Activated CD8-positive, alpha-beta memory T cell treated with anti-CD3 and anti-CD28 coated beads, Interleukin-2, amount 10 ng/mL, durations not matched to agents 7 days and 5 days (primary cell): ENCODE measurements at regions not wholly inside any gene's neighbourhood (a gene's known extent, or its start where the extent isn't known, plus 50 kb on each side); places are given as distances from the start of the nearest gene placed in this dataset.
A peak's percentile ranks its signal among the peaks of the same experiment; 100 is the strongest.

Source experiments
- ATAC-seq: fragments of 150-1000 bp; cut with Tn5 transposase; one replicate; pipeline ENCODE4 v1.10.0; 2021; ENCODE audit warnings: moderate library complexity
- CTCF ChIA-PET: fragments of 350-600 bp; sonication (Branson Sonifier 250); formaldehyde crosslinking; loops from one replicate; lab custom pipeline; 2021; ENCODE audit warnings: antibody characterized with exemption; lab: Charles Lee
- DNase-seq: peaks from one replicate; pipeline ENCODE4 v3.0.0-alpha.2; 2020
- H3K27ac Mint-ChIP-seq: one replicate; pipeline ENCODE4 v1.8.0; 2021; ENCODE audit warnings: mild to moderate bottlenecking, mixed read lengths
- H3K27me3 Mint-ChIP-seq: one replicate; pipeline ENCODE4 v1.8.0; 2021; ENCODE audit warnings: mixed read lengths
- H3K36me3 Mint-ChIP-seq: one replicate; pipeline ENCODE4 v1.8.0; 2021; ENCODE audit warnings: mild to moderate bottlenecking, mixed read lengths
- H3K4me1 Mint-ChIP-seq: one replicate; pipeline ENCODE4 v1.8.0; 2021; ENCODE audit warnings: mixed read lengths
- H3K4me3 Mint-ChIP-seq: one replicate; pipeline ENCODE4 v1.8.0; 2021; ENCODE audit warnings: mild to moderate bottlenecking, moderate library complexity, mixed read lengths
- H3K9me3 Mint-ChIP-seq: one replicate; pipeline ENCODE4 v1.8.0; 2022; ENCODE audit warnings: low read depth, mixed read lengths

GRCh38 chrX:40209951-40210617 lies 112.3 kb upstream of the BCOR start:
- Mint-ChIP-seq H3K27me3 (no peaks in the 10 kb centered on the region), H3K36me3 (no peaks in the 10 kb centered on the region), H3K9me3 (no peaks in the 10 kb centered on the region), H3K4me1 (peaks cover 10% of the 10 kb centered on the region), H3K4me3 (no peak overlapping the region), H3K27ac (no peak overlapping the region)
- CTCF ChIA-PET, result no interaction called here
- DNase-seq, result no peak
- no peak for ATAC-seq

GRCh38 chrX:40207626-40208025 lies 109.9 kb upstream of the BCOR start:
- Mint-ChIP-seq H3K4me3 (no peak overlapping the region), H3K4me1 (peaks cover 18% of the 10 kb centered on the region), H3K9me3 (no peaks in the 10 kb centered on the region), H3K27ac (peak overlapping the region; percentile 64), H3K27me3 (no peaks in the 10 kb centered on the region), H3K36me3 (no peaks in the 10 kb centered on the region)
- DNase-seq (peak; percentile 77), ATAC-seq (peak; percentile 95)
- CTCF ChIA-PET, result no interaction called here

GRCh38 chrX:40205471-40205870 lies 107.7 kb upstream of the BCOR start:
- H3K9me3 Mint-ChIP-seq, result no peaks in the 10 kb centered on the region
- H3K4me1 Mint-ChIP-seq, result peaks cover 31% of the 10 kb centered on the region
- no peaks in the 10 kb centered on the region for H3K27me3 Mint-ChIP-seq
- no peaks in the 10 kb centered on the region for H3K36me3 Mint-ChIP-seq
- no peak overlapping the region for H3K4me3 Mint-ChIP-seq
- H3K27ac Mint-ChIP-seq, result no peak overlapping the region
- DNase-seq, result no peak
- CTCF ChIA-PET, result no interaction called here
- ATAC-seq, result no peak

- peak; percentile 70 for ATAC-seq
- Mint-ChIP-seq H3K27me3 (no peaks in the 10 kb centered on the region), H3K4me3 (peak overlapping the region; percentile 40), H3K4me1 (peaks cover 23% of the 10 kb centered on the region), H3K9me3 (no peaks in the 10 kb centered on the region), H3K36me3 (no peaks in the 10 kb centered on the region), H3K27ac (peak overlapping the region; percentile 85)
- DNase-seq, result peak; percentile 77
- CTCF ChIA-PET, result interaction anchor here (0.6 to 0.7 kb wide), 2 partner anchors 31 to 54 kb away, joined by 3 to 4 read pairs; no protein-coding TSS in a partner anchor
Observed at GRCh38 chrX:40202456-40202855, 104.7 kb upstream of the BCOR start.

GRCh38 chrX:40201329-40201885 lies 103.6 kb upstream of the BCOR start:
- H3K36me3 Mint-ChIP-seq, result no peaks in the 10 kb centered on the region
- DNase-seq, result peak; percentile 79
- H3K27me3 Mint-ChIP-seq, result no peaks in the 10 kb centered on the region
- no peaks in the 10 kb centered on the region for H3K9me3 Mint-ChIP-seq
- peak; percentile 95 for ATAC-seq
- peak overlapping the region; percentile 95 for H3K27ac Mint-ChIP-seq
- peaks cover 22% of the 10 kb centered on the region for H3K4me1 Mint-ChIP-seq
- CTCF ChIA-PET, result no interaction called here
- H3K4me3 Mint-ChIP-seq, result no peak overlapping the region

GRCh38 chrX:40199704-40200103 lies 101.9 kb upstream of the BCOR start:
- Mint-ChIP-seq H3K27ac (no peak overlapping the region), H3K4me1 (peaks cover 20% of the 10 kb centered on the region), H3K4me3 (no peak overlapping the region), H3K27me3 (no peaks in the 10 kb centered on the region), H3K9me3 (no peaks in the 10 kb centered on the region), H3K36me3 (no peaks in the 10 kb centered on the region)
- CTCF ChIA-PET, result no interaction called here
- DNase-seq (no peak), ATAC-seq (no peak)

- Mint-ChIP-seq H3K27ac (no peak overlapping the region), H3K36me3 (no peaks in the 10 kb centered on the region), H3K27me3 (no peaks in the 10 kb centered on the region), H3K4me1 (peaks cover 9% of the 10 kb centered on the region), H3K4me3 (no peak overlapping the region), H3K9me3 (no peaks in the 10 kb centered on the region)
- no peak for ATAC-seq
- no peak for DNase-seq
- CTCF ChIA-PET, result no interaction called here
Observed at GRCh38 chrX:40197071-40197470, 99.3 kb upstream of the BCOR start.

GRCh38 chrX:40195368-40195767 lies 97.6 kb upstream of the BCOR start:
- ATAC-seq, result no peak
- no peak for DNase-seq
- no peaks in the 10 kb centered on the region for H3K27me3 Mint-ChIP-seq
- no peaks in the 10 kb centered on the region for H3K4me1 Mint-ChIP-seq
- no peaks in the 10 kb centered on the region for H3K9me3 Mint-ChIP-seq
- no peak overlapping the region for H3K4me3 Mint-ChIP-seq
- H3K36me3 Mint-ChIP-seq, result no peaks in the 10 kb centered on the region
- no peak overlapping the region for H3K27ac Mint-ChIP-seq
- CTCF ChIA-PET, result no interaction called here

- Mint-ChIP-seq H3K36me3 (no peaks in the 10 kb centered on the region), H3K4me1 (peaks cover 2% of the 10 kb centered on the region), H3K4me3 (no peak overlapping the region), H3K27ac (no peak overlapping the region), H3K9me3 (no peaks in the 10 kb centered on the region), H3K27me3 (peaks cover 4% of the 10 kb centered on the region)
- DNase-seq, result no peak
- ATAC-seq, result no peak
- CTCF ChIA-PET, result no interaction called here
Observed at GRCh38 chrX:40192196-40192595, 94.4 kb upstream of the BCOR start.

GRCh38 chrX:40189637-40190036 lies 91.9 kb upstream of the BCOR start:
- CTCF ChIA-PET, result interaction anchor here (0.6 kb wide), 1 partner anchor 457 kb away, joined by 3 read pairs; no protein-coding TSS in a partner anchor
- ATAC-seq, result no peak
- H3K9me3 Mint-ChIP-seq, result peaks cover 4% of the 10 kb centered on the region

GRCh38 chrX:40188573-40189417 lies 91.0 kb upstream of the BCOR start:
- no peak for DNase-seq

More at GRCh38 chrX:40189637-40190036, 91.9 kb upstream of the BCOR start:
- Mint-ChIP-seq H3K4me3 (no peak overlapping the region), H3K27me3 (peaks cover 4% of the 10 kb centered on the region), H3K27ac (no peak overlapping the region), H3K4me1 (peaks cover 2% of the 10 kb centered on the region), H3K36me3 (peaks cover 5% of the 10 kb centered on the region)
- no peak for DNase-seq

GRCh38 chrX:40184968-40185367 lies 87.2 kb upstream of the BCOR start:
- Mint-ChIP-seq H3K36me3 (peaks cover 5% of the 10 kb centered on the region), H3K4me1 (peaks cover 2% of the 10 kb centered on the region), H3K4me3 (no peak overlapping the region), H3K27ac (no peak overlapping the region), H3K9me3 (peaks cover 4% of the 10 kb centered on the region), H3K27me3 (peaks cover 4% of the 10 kb centered on the region)
- CTCF ChIA-PET, result no interaction called here
- DNase-seq, result no peak
- ATAC-seq, result no peak

More at GRCh38 chrX:40188573-40189417, 91.0 kb upstream of the BCOR start:
- Mint-ChIP-seq H3K36me3 (peaks cover 5% of the 10 kb centered on the region), H3K27ac (no peak overlapping the region), H3K9me3 (peaks cover 4% of the 10 kb centered on the region), H3K4me3 (no peak overlapping the region), H3K27me3 (peaks cover 4% of the 10 kb centered on the region), H3K4me1 (peaks cover 2% of the 10 kb centered on the region)
- no peak for ATAC-seq
- CTCF ChIA-PET, result interaction anchor here (0.6 kb wide), 1 partner anchor 456 kb away, joined by 3 read pairs; no protein-coding TSS in a partner anchor

- Mint-ChIP-seq H3K36me3 (peaks cover 5% of the 10 kb centered on the region), H3K4me3 (no peak overlapping the region), H3K9me3 (peaks cover 4% of the 10 kb centered on the region), H3K27ac (no peak overlapping the region), H3K4me1 (no peaks in the 10 kb centered on the region), H3K27me3 (no peaks in the 10 kb centered on the region)
- CTCF ChIA-PET, result no interaction called here
- ATAC-seq (no peak), DNase-seq (no peak)
Observed at GRCh38 chrX:40182615-40183014, 84.9 kb upstream of the BCOR start.
